Endothelial cell of umbilical vein (primary cell): ENCODE measurements at regions not wholly inside any gene's neighbourhood (a gene's known extent, or its start where the extent isn't known, plus 50 kb on each side); places are given as distances from the start of the nearest gene placed in this dataset.

ENCODE experiments used
- BruUV-seq: library from RNA; stranded (reverse); fragments of 400-500 nt; replicated peaks from 2 replicates; lab custom pipeline; 2021; lab: Mats Ljungman, UMichigan
- CTCF ChIA-PET: fragments of 300-600, 350-600 bp; sonication (Branson Sonifier 250); formaldehyde crosslinking; loops from one replicate; lab custom pipeline; 2021; ENCODE audit warnings: antibody characterized with exemption, inconsistent platforms; lab: Charles Lee
- POLR2A ChIA-PET: fragments of 300-600, 350-600 bp; sonication (Branson Sonifier 250); formaldehyde crosslinking; loops from one replicate; lab custom pipeline; 2021; ENCODE audit warnings: antibody characterized with exemption, inconsistent platforms; lab: Charles Lee
- DNase-seq: peaks from one replicate; pipeline ENCODE4 v3.0.0-alpha.2; 2011; ENCODE audit warnings: low read depth, low spot score
- FAIRE-seq: peaks from 2 replicates; lab custom pipeline; 2011; peaks lifted over from hg19 to GRCh38; lab: Jason Lieb, UNC
- H2AFZ ChIP-seq: 2 replicates; pipeline ENCODE4 v1.6.0; 2012; ENCODE audit warnings: low read depth, low read length, control low read depth, inconsistent platforms
- H3K27ac ChIP-seq: 2 replicates; pipeline ENCODE4 v1.5.1; 2011; ENCODE audit warnings: low read depth, mild to moderate bottlenecking, control low read depth, low read length, moderate library complexity; ENCODE audit not compliant: insufficient read depth
- H3K27me3 ChIP-seq, 2 experiments: 2 replicates each; pipeline versions ENCODE4 v1.6.0 to v1.6.1; 2011; ENCODE audit warnings: low read length in 2 of 2, mixed read lengths in 1 of 2; ENCODE audit not compliant: control insufficient read depth in 2 of 2, insufficient read depth in 2 of 2
- H3K36me3 ChIP-seq, 2 experiments: 2 replicates in 1 of 2; 3 replicates in 1 of 2; pipeline ENCODE4 v1.5.1; 2011; ENCODE audit warnings: low read length in 2 of 2, mild to moderate bottlenecking in 1 of 2, moderate library complexity in 1 of 2; ENCODE audit not compliant: control insufficient read depth in 2 of 2, insufficient read depth in 2 of 2; ENCODE audit errors: extremely low read depth in 1 of 2
- H3K4me1 ChIP-seq: 3 replicates; pipeline ENCODE4 v1.5.1; 2011; ENCODE audit warnings: mild to moderate bottlenecking, low read length; ENCODE audit not compliant: control insufficient read depth, insufficient read depth; ENCODE audit errors: extremely low read depth
- H3K4me2 ChIP-seq: 2 replicates; pipeline ENCODE4 v1.6.1; 2011; ENCODE audit warnings: low read length, control low read depth, mixed read lengths; ENCODE audit not compliant: insufficient read depth
- H3K4me3 ChIP-seq, 3 experiments: fragments of 200-600 bp in 1 of 3; sonication (generic), shearing (Covaris generic) in 1 of 3; replicated peaks in 1 of 3; 2 replicates each; pipeline ENCODE4 v1.5.1; 2011 to 2016; ENCODE audit warnings: control low read depth in 3 of 3, low read length in 3 of 3, mild to moderate bottlenecking in 2 of 3, inconsistent platforms in 1 of 3, low read depth in 1 of 3, moderate library complexity in 1 of 3; ENCODE audit not compliant: insufficient read depth in 1 of 3
- H3K79me2 ChIP-seq: 2 replicates; pipeline ENCODE4 v1.6.0; 2012; ENCODE audit warnings: low read length, inconsistent platforms; ENCODE audit not compliant: control insufficient read depth, insufficient read depth
- H3K9ac ChIP-seq: replicated peaks from 2 replicates; pipeline ENCODE3; 2011; ENCODE audit warnings: low read length, control low read depth; ENCODE audit not compliant: insufficient read depth; ENCODE audit errors: extremely low read depth
- H3K9me1 ChIP-seq: replicated peaks from 3 replicates; pipeline ENCODE4 v1.6.0; 2011; ENCODE audit warnings: mild to moderate bottlenecking, low read length; ENCODE audit not compliant: control insufficient read depth, insufficient read depth; ENCODE audit errors: extremely low read depth
- H3K9me3 ChIP-seq: replicated peaks from 2 replicates; pipeline ENCODE4 v1.5.1; 2012; ENCODE audit warnings: low read length, inconsistent platforms; ENCODE audit not compliant: control insufficient read depth, insufficient read depth
- H4K20me1 ChIP-seq: replicated peaks from 2 replicates; pipeline ENCODE3; 2011; ENCODE audit warnings: mild to moderate bottlenecking, low read length; ENCODE audit not compliant: control insufficient read depth, insufficient read depth; ENCODE audit errors: extremely low read depth
- CTCF ChIP-seq, 2 donors: IDR thresholded peaks; 1 replicate in 1 of 2; 2 replicates in 1 of 2; pipeline ENCODE4 v1.5.1; 2011; ENCODE audit warnings: low read length in 2 of 2, mild to moderate bottlenecking in 2 of 2, moderate library complexity in 2 of 2, control low read depth in 1 of 2, inconsistent platforms in 1 of 2, low read depth in 1 of 2; ENCODE audit not compliant: insufficient read depth in 1 of 2; ENCODE audit errors: extremely low read depth in 1 of 2
- EZH2 ChIP-seq: IDR thresholded peaks from 2 replicates; pipeline ENCODE4 v1.6.1; 2012; ENCODE audit warnings: borderline replicate concordance, low read depth, mild to moderate bottlenecking, moderate library complexity, low read length, inconsistent platforms; ENCODE audit not compliant: severe bottlenecking
- FOS ChIP-seq: IDR thresholded peaks from 2 replicates; pipeline ENCODE4 v1.6.1; 2011; ENCODE audit warnings: mild to moderate bottlenecking, low read length, moderate library complexity, borderline replicate concordance; ENCODE audit not compliant: insufficient read depth
- GATA2 ChIP-seq: IDR thresholded peaks from 2 replicates; pipeline ENCODE4 v1.7.0; 2011; ENCODE audit warnings: low read depth, mild to moderate bottlenecking, moderate library complexity, mixed read lengths, low read length; ENCODE audit not compliant: insufficient read length, insufficient read depth
- JUN ChIP-seq: IDR thresholded peaks from 2 replicates; pipeline ENCODE4 v1.6.1; 2011; ENCODE audit warnings: borderline replicate concordance, low read depth; ENCODE audit not compliant: insufficient read length, insufficient read depth
- MYC ChIP-seq: IDR thresholded peaks from one replicate; pipeline ENCODE4 v1.6.1; 2011; ENCODE audit warnings: mild to moderate bottlenecking, low read depth, low read length
- POLR2A ChIP-seq: IDR thresholded peaks from 2 replicates; pipeline ENCODE4 v1.6.1; 2012; ENCODE audit warnings: low read depth, mild to moderate bottlenecking, control low read depth, low read length
- POLR2AphosphoS5 ChIP-seq: IDR thresholded peaks from 2 replicates; pipeline ENCODE4 v1.6.1; 2012; ENCODE audit warnings: low read depth, mild to moderate bottlenecking, control low read depth, low read length, moderate library complexity; ENCODE audit not compliant: insufficient read depth
- dilution Hi-C: fragments of 300-500 bp; cut with MboI; formaldehyde crosslinking; loops from one replicate; pipeline ENCODE4 v1.15.0; 2019; ENCODE audit warnings: low sequenced_read_pairs; ENCODE audit not compliant: extremely low pct_ligation_motif_present
- intact Hi-C: fragments of 100-400 bp; cut with micrococcal nuclease; formaldehyde crosslinking; loops from one replicate; pipeline ENCODE4 v1.10.0; 2022

- Histone ChIP-seq H3K4me3 (no peak overlapping the region), H3K9me1 (no peaks in the 10 kb centered on the region), H3K9me3 (peaks cover 3% of the 10 kb centered on the region), H3K4me2 (no peak overlapping the region), H4K20me1 (no peaks in the 10 kb centered on the region), H3K4me1 (no peaks in the 10 kb centered on the region), H2AFZ (no peak overlapping the region), H3K9ac (no peak overlapping the region), H3K27me3 (no peaks in the 10 kb centered on the region), H3K36me3 (no peaks in the 10 kb centered on the region), H3K27ac (no peak overlapping the region), H3K79me2 (no peaks in the 10 kb centered on the region)
- DNase-seq (no peak), FAIRE-seq (no peak)
- CTCF ChIA-PET: no interaction called here
- POLR2A ChIA-PET: no interaction called here
- intact Hi-C loops: no loop called here
- TF ChIP-seq POLR2AphosphoS5: no peak
- TF ChIP-seq FOS: no peak
- no peak for TF ChIP-seq CTCF (IDR thresholded peaks at IDR 0.05; ENCODE audit: extremely low read depth in 1 of 2, insufficient read depth in 1 of 2, low read depth in 1 of 2, low read length in 2 of 2)
- no peak for TF ChIP-seq POLR2A
- no TSS peak for BruUV-seq
- dilution Hi-C loops: no loop called here
Observed at GRCh38 chr3:161631536-161631935, 134.9 kb downstream of the OTOL1 start.

GRCh38 chr3:161637559-161637958 lies 141.0 kb downstream of the OTOL1 start:
- H3K4me2 ChIP-seq: no peak overlapping the region
- CTCF ChIA-PET: no interaction called here
- no peak overlapping the region for H3K4me3 ChIP-seq
- dilution Hi-C loops (no loop called here), intact Hi-C loops (no loop called here)
- no peaks in the 10 kb centered on the region for H3K27me3 ChIP-seq
- H3K4me1 ChIP-seq: no peaks in the 10 kb centered on the region
- POLR2A ChIA-PET: no interaction called here
- TF ChIP-seq EZH2: no peak
- TF ChIP-seq CTCF (IDR thresholded peaks at IDR 0.05; ENCODE audit: extremely low read depth in 1 of 2, insufficient read depth in 1 of 2, low read depth in 1 of 2, low read length in 2 of 2): no peak
- no peak for TF ChIP-seq MYC
- TF ChIP-seq GATA2: no peak
- TF ChIP-seq JUN: no peak
- TF ChIP-seq POLR2AphosphoS5: no peak
- H3K27ac ChIP-seq: no peak overlapping the region
- H4K20me1 ChIP-seq: no peaks in the 10 kb centered on the region
- H3K79me2 ChIP-seq: no peaks in the 10 kb centered on the region
- BruUV-seq: no TSS peak
- H3K9me3 ChIP-seq: peaks cover 3% of the 10 kb centered on the region
- no peak for FAIRE-seq
- DNase-seq: no peak
- no peaks in the 10 kb centered on the region for H3K9me1 ChIP-seq
- H3K9ac ChIP-seq: no peak overlapping the region
- no peak overlapping the region for H2AFZ ChIP-seq
- no peaks in the 10 kb centered on the region for H3K36me3 ChIP-seq
